ENCODE measurements at regions not wholly inside any gene's neighbourhood (a gene's known extent, or its start where the extent isn't known, plus 50 kb on each side); places are given as distances from the start of the nearest gene placed in this dataset.
"Not testable (repeated sequence)": the region's sequence is repeated elsewhere in the genome, so short reads cannot be mapped to it uniquely, and the experiment has no call there.

- H2BK5ac ChIP-seq (ENCODE audit: low read depth, low read length); H2BK12ac ChIP-seq (ENCODE audit: low read depth, low read length); H3K4ac ChIP-seq (replicated peaks; ENCODE audit: insufficient read length, low read depth, low read length); H3K23ac ChIP-seq (ENCODE audit: insufficient read length); H2BK15ac ChIP-seq (ENCODE audit: low read length); H3K79me2 ChIP-seq (ENCODE audit: control insufficient read depth in 1 of 2, insufficient read depth in 2 of 2, low read length in 2 of 2); CTCF ChIA-PET (ENCODE audit: partially characterized antibody); H3K27ac ChIP-seq (ENCODE audit: low read depth, low read length); FAIRE-seq; H4K8ac ChIP-seq (ENCODE audit: extremely low read depth, insufficient read depth, low read length); H3K36me3 ChIP-seq (ENCODE audit: control insufficient read depth in 2 of 4, insufficient read depth in 4 of 4, low read length in 3 of 4); H2BK120ac ChIP-seq (replicated peaks; ENCODE audit: low read depth, low read length); H2AFZ ChIP-seq (ENCODE audit: low read length); H3K14ac ChIP-seq (ENCODE audit: insufficient read length); H3K79me1 ChIP-seq (ENCODE audit: low read depth, low read length); POLR2A ChIA-PET (ENCODE audit: partially characterized antibody); H4K91ac ChIP-seq (replicated peaks; ENCODE audit: insufficient read length, low read length); H3K23me2 ChIP-seq (ENCODE audit: low read depth, low read length); H3K4me1 ChIP-seq (replicated peaks in 1 of 4; ENCODE audit: control insufficient read depth in 3 of 4, insufficient read depth in 4 of 4, low read length in 3 of 4); H3K9me3 ChIP-seq (ENCODE audit: insufficient read depth in 2 of 2, low read depth in 1 of 2, low read length in 1 of 2); DNase-seq (ENCODE audit: low read depth in 1 of 2, low spot score in 2 of 2); H2AK5ac ChIP-seq (ENCODE audit: low read depth, low read length); H4K5ac ChIP-seq (ENCODE audit: insufficient read length, low read depth, low read length); H3K9ac ChIP-seq (replicated peaks in 1 of 4; ENCODE audit: extremely low read depth in 1 of 4, low read depth in 3 of 4, low read length in 3 of 4); H3K18ac ChIP-seq (ENCODE audit: extremely low read depth, low read length); H3K4me3 ChIP-seq (ENCODE audit: extremely low read depth in 1 of 4, insufficient read depth in 2 of 4, low read depth in 3 of 4, low read length in 4 of 4); H4K20me1 ChIP-seq (replicated peaks in 1 of 2; ENCODE audit: control insufficient read depth in 1 of 2, insufficient read depth in 2 of 2, low read length in 2 of 2); H2BK20ac ChIP-seq (ENCODE audit: low read length); H3K4me2 ChIP-seq (ENCODE audit: insufficient read depth in 1 of 2, low read depth in 2 of 2, low read length in 2 of 2); H3K56ac ChIP-seq (replicated peaks; ENCODE audit: insufficient read length, low read depth, low read length); H3K27me3 ChIP-seq (replicated peaks in 1 of 4; ENCODE audit: control insufficient read depth in 3 of 4, extremely low read depth in 1 of 4, insufficient read depth in 3 of 4, low read length in 3 of 4): not testable (repeated sequence)
- 100% methylated on average over 1 of the region's 1 CpG; no CpG with 5 or more reads in 1 of the 2 experiments for WGBS, 2 experiments (ENCODE audit: extremely low coverage in 1 of 2, insufficient coverage in 1 of 2, insufficient read length in 1 of 2, insufficient replicate concordance in 2 of 2, low coverage in 1 of 2, low lambda C conversion rate in 2 of 2, missing lambda C conversion rate in 1 of 2)
Observed at GRCh38 chr3:84734731-84735130, 224.1 kb upstream of the CADM2 start.
